ENCODE measurements at regions not wholly inside any gene's neighbourhood (a gene's known extent, or its start where the extent isn't known, plus 50 kb on each side); places are given as distances from the start of the nearest gene placed in this dataset.

DNA sequence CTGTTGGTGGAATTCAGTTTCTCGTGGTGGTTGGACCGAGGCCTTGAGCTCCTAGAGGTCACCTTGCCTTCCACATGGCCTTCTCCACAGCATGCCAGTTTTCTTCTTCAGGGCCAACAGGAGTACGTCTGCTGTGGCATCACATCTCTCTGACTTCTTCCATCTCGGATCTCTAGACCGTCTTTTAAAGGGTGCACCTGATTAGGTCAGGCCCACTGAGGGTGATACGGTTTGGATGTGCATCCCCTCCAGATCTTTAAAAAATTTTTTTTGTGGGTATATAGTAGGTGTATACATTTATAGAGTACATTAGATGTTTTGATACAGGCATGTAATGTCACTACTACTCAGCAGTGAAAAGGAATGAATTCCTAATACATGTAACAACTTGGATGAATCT lies 58.3 kb upstream of the BRD7 start:
- no peak for DNase-seq
- intact Hi-C loops (cut with micrococcal nuclease) = no loop called here
- no peak overlapping the region for H3K4me3 ChIP-seq
- no peaks in the 10 kb centered on the region for H3K9me3 ChIP-seq (replicated peaks)
- TF ChIP-seq, protein P1, sequence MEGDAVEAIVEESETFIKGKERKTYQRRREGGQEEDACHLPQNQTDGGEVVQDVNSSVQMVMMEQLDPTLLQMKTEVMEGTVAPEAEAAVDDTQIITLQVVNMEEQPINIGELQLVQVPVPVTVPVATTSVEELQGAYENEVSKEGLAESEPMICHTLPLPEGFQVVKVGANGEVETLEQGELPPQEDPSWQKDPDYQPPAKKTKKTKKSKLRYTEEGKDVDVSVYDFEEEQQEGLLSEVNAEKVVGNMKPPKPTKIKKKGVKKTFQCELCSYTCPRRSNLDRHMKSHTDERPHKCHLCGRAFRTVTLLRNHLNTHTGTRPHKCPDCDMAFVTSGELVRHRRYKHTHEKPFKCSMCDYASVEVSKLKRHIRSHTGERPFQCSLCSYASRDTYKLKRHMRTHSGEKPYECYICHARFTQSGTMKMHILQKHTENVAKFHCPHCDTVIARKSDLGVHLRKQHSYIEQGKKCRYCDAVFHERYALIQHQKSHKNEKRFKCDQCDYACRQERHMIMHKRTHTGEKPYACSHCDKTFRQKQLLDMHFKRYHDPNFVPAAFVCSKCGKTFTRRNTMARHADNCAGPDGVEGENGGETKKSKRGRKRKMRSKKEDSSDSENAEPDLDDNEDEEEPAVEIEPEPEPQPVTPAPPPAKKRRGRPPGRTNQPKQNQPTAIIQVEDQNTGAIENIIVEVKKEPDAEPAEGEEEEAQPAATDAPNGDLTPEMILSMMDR (IDR thresholded peaks at IDR 0.05; ENCODE audit: borderline replicate concordance) = no peak
- H3K36me3 ChIP-seq = no peaks in the 10 kb centered on the region
- H3K27ac ChIP-seq (replicated peaks) = no peak overlapping the region
- H3K27me3 ChIP-seq (ENCODE audit: low read depth) = peaks cover 83% of the 10 kb centered on the region
- H3K4me1 ChIP-seq = no peaks in the 10 kb centered on the region

DNA sequence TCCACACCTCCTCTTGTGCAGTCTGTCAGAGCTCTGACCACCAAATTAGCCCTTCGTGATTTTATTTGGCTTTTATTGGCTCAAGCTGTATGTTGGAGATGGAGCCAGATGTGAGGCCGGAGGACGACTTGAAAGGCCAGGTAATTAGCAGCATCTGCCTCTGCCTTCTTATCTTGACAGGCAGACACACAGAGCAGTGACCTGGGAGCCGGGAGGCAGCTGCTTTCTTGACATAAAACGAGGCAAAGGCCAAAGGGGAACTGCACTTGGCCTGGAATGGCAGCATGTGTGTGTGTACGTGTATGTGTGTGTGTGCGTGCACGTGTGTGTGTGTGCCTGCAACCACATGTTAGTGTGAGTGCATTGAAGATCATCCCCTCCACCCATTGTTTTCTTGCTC lies 56.9 kb upstream of the BRD7 start:
- H3K27me3 ChIP-seq (ENCODE audit: low read depth) = peaks cover 80% of the 10 kb centered on the region

DNA sequence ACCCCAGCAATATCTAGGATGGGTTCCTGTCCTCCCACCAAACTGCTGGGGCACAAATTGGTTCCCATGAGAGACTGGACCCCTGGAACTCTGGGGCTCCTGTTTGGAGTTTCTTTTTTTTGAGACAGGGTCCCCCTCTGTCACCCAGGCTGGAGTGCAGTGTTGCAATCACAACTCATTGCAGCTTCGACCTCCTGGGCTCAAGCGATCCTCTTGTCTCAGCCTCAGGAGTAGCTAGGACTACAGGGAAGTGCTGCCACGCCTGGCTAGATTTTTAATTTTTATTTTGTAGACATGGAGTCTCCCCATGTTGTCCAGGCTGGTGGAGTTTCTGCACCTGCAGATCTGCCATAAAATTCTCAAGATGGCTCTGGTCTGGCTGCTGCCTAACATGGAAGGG lies 56.3 kb upstream of the BRD7 start:
- TF ChIP-seq, protein P1 (IDR thresholded peaks at IDR 0.05; ENCODE audit: borderline replicate concordance) = no peak
- peaks cover 75% of the 10 kb centered on the region for H3K27me3 ChIP-seq (ENCODE audit: low read depth)
- H3K27ac ChIP-seq (replicated peaks) = no peak overlapping the region
- H3K4me3 ChIP-seq = no peak overlapping the region
- H3K9me3 ChIP-seq (replicated peaks) = peaks cover 8% of the 10 kb centered on the region
- DNase-seq = no peak
- H3K36me3 ChIP-seq = no peaks in the 10 kb centered on the region
- no peaks in the 10 kb centered on the region for H3K4me1 ChIP-seq
- intact Hi-C loops (cut with micrococcal nuclease) = no loop called here

More for the DNA sequence above, 56.9 kb upstream of the BRD7 start:
- intact Hi-C loops (cut with micrococcal nuclease) = no loop called here
- no peak for DNase-seq
- Histone ChIP-seq H3K27ac (replicated peaks) (no peak overlapping the region), H3K36me3 (no peaks in the 10 kb centered on the region), H3K4me3 (no peak overlapping the region), H3K9me3 (replicated peaks) (peaks cover 2% of the 10 kb centered on the region), H3K4me1 (no peaks in the 10 kb centered on the region)
- TF ChIP-seq, protein P1 (IDR thresholded peaks at IDR 0.05; ENCODE audit: borderline replicate concordance) = no peak

DNA sequence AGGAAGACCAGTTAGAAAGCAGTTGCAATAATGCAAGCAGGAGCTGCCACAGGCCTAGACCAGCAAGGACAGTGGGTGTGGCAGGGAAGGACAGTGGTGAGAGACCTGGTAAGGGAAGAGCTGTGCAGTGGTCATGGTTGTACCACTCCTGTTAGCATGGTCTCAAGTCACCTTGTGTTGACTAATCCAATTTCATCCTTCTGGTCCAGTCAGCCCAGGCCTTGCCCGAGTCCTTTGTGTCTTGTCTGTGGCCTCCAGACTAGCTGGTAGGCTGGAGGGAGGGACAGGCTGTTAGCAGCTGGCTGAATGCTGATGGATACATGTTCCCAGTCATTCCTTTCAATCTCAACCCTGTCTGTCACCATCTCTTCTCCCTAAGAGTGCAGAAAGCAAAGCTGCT lies 54.1 kb upstream of the BRD7 start:
- Histone ChIP-seq H3K9me3 (replicated peaks) (peaks cover 29% of the 10 kb centered on the region), H3K27me3 (ENCODE audit: low read depth) (peaks cover 56% of the 10 kb centered on the region), H3K27ac (replicated peaks) (no peak overlapping the region), H3K4me1 (no peaks in the 10 kb centered on the region), H3K4me3 (no peak overlapping the region), H3K36me3 (no peaks in the 10 kb centered on the region)
- TF ChIP-seq, protein P1 (IDR thresholded peaks at IDR 0.05; ENCODE audit: borderline replicate concordance) = no peak
- DNase-seq = no peak
- intact Hi-C loops (cut with micrococcal nuclease) = no loop called here

DNA sequence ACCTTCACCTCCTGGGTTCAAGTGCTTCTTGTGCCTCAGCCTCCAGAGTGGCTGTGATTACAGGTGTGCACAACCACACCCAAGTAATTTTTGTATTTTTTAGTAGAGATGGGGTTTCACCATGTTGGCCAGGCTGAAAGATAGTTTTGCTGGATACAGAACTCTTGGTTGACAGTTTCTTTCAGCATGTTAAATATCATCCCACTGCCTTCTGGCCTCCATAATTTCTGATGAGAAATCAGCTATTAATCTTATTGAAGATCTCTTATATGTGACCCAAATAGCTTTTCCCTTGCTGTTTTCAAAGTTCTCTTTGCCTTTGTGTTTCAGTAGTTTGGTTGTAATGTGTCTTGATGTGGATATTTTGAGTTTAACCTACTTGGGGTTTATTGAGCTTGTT lies 50.3 kb upstream of the BRD7 start:
- H3K27ac ChIP-seq (replicated peaks) = no peak overlapping the region
- no peak overlapping the region for H3K4me3 ChIP-seq
- intact Hi-C loops (cut with micrococcal nuclease) = no loop called here

More for the DNA sequence above, 50.3 kb upstream of the BRD7 start:
- Histone ChIP-seq H3K9me3 (replicated peaks) (peaks cover 59% of the 10 kb centered on the region), H3K27me3 (ENCODE audit: low read depth) (peaks cover 28% of the 10 kb centered on the region), H3K36me3 (no peaks in the 10 kb centered on the region), H3K4me1 (no peaks in the 10 kb centered on the region)
- TF ChIP-seq, protein P1 (IDR thresholded peaks at IDR 0.05; ENCODE audit: borderline replicate concordance) = no peak
- DNase-seq = no peak

Data from left ventricle myocardium inferior (tissue), 1 donor.